IPS-NIHi7 (cell line): ENCODE measurements at regions not wholly inside any gene's neighbourhood (a gene's known extent, or its start where the extent isn't known, plus 50 kb on each side); places are given as distances from the start of the nearest gene placed in this dataset.
A peak's percentile ranks its signal among the peaks of the same experiment; 100 is the strongest.
"Not testable (repeated sequence)": the region's sequence is repeated elsewhere in the genome, so short reads cannot be mapped to it uniquely, and the experiment has no call there.

Source experiments
- DNase-seq: peaks from one replicate; pipeline ENCODE4 v3.0.0; 2012; ENCODE audit warnings: mixed read lengths; ENCODE audit errors: extremely low spot score

DNA sequence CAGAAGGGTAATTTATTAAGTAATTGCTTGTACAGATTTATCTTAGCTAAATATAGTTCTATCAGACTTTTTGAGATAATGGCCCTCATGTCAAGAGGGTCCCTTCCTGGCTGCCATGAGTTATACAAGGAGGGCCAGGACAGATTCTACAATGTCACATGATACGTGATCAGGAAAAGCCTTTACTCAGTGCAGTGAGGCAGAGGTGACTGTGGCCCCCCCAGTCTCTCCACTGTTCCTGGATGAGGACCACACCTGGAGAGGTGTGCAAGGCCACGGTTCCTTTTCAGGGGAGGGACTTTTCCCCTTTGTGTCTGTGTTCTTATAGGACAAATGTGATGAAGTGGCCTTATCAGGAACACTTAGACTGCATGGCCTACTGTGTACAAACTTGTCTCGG lies 54.3 kb upstream of the LRCH1 start:
- no peak for DNase-seq

DNA sequence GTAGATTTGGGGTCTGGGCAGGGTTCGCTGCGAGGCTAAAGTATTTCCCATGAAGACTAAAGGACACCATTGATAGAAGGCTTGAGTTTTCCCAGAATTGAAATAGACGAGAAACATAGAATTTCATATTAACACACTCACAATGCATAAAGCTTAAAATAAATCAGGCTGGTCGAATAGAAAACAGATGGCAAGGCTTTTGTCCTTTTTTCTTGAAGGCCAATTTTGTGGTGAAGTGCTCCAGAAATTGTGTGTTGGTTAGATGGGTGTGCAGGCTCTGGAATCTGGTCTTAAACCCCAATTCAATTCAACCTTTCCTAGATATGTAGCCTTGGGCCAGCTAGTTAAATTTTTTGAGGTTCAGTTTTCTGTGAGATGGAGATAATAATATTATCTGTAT lies 56.9 kb upstream of the LRCH1 start:
- DNase-seq = no peak

DNA sequence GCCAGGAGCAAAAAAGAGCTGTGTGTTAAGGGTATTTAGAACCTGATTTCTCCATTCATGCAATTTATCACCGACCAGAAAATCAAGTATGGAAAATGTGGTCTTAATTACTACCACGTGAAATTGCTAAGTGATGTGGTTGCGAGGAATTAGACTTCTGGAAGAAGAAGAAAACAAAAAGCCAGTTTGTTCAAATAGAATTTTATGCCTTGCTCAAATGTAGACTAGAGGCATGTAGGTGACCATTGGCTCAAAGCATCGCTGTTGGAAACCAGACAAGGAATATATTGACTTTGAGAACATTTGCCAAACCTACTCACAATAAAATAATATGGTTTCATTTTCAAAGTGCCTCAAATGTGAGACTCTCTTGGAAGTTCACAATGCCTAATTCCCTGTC lies 57.3 kb upstream of the LRCH1 start:
- DNase-seq = no peak

DNA sequence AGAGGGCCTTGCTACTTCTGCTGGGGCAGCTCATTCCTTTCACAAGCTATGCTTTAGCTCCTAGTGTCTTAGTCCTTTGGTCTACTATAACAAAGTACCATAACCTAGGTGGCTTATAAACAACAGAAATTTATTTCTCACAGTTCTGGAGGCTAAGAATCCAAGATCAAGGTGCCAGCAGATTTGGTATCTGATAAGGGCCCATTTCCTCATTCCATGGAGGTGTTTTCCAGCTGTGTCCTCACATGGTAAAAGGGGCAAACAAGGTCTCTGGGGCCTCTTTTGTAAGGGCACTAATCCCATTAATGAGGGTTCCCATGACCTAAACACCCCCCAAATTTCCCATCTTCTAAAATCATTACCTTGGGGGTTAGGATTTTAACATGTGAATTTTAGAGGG lies 57.9 kb upstream of the LRCH1 start:
- DNase-seq = no peak

DNA sequence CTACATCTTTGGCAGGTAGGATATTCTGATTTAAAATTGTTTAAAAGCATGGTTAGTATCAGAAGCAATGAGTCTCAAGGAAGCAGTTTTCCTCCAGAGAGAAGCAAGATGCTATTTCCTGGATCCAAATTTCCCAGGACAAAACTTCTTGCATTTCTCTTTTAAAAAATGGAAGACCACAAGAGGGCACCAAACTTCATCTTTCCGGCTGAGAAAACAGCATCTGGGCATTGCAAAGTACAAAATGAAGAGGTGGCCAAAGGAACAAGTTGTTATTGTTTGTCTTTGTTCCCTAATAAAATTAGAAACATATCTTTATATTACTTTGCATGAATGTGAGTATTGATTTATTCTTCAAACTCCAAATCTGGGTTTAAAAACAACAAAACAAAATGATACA lies 60.0 kb upstream of the LRCH1 start:
- peak; percentile 48 for DNase-seq

DNA sequence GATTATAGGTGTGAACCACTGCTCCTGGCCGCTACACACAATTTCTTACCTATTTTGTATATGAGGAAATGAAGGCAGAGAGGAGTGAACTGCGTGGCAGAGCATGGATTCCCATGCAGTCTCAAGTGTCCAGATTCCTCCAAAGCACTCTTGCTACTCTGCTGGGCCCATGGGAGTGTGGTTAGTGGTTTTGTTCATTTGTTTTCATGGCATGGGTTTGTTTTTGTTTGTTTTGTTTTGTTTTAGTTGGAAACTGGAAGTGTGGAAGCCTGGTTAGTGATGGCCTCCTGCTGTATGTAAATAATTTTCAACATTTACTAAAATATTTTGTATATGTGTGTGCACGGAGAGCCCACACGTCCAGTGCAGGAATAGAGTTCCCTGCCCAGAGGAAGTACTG lies 61.3 kb upstream of the LRCH1 start:
- no peak for DNase-seq

DNA sequence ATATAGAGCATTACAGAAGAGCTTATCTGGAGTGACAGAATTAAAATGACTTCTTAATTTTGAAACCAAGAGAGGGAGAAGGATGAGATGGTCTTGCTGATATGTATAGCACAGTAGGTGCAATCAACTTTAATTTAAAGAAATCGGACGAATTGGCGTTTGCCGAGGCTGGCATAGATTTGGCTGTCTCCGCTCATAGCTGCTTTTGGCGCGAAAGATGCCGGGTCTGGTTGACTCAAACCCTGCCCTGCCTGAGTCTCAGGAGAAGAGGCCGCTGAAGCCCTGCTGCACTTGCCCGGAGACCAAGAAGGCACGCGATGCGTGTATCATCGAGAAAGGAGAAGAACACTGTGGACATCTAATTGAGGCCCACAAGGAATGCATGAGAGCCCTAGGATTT lies 62.3 kb upstream of the LRCH1 start:
- DNase-seq = not testable (repeated sequence)

DNA sequence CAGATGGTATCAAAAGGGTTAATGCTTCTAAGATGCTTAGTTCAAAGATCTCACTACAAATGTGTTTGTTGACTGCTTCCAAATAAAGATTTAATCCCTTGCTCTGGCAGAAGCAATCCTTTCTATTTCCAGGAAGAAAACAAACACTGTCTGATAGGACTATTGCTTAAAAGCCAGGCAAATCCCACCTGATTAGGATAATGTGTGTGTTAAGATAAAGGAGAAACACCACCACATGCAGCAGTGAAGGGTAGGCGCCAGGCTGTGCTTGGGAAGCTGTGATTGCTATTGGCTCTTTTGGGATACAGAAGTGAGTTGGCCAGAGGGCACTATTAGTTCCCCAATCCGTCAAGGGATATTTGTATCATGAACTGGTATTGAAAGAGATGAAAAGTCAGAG lies 62.8 kb upstream of the LRCH1 start:
- no peak for DNase-seq

DNA sequence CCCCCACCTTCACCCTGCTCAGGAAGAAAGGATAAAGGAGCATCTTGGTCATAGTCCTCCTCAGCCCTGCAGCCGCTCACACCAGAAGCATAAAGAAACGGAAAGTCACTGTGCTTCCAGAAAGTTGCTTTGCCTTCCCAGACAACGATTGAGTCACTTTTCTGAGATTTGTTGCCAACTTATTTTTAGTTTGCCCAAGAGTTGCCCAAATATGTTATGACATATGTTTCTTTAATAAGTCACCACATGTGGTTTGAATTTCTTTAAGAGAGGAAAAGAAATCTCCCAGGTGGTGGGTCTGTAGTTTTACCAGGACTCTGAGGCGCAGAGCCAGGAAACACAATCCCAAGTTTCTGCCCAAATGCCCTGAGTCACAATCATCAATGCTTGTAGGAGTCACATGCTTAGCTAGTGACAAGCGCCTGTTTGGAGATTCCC lies 63.4 kb upstream of the LRCH1 start:
- DNase-seq = no peak

DNA sequence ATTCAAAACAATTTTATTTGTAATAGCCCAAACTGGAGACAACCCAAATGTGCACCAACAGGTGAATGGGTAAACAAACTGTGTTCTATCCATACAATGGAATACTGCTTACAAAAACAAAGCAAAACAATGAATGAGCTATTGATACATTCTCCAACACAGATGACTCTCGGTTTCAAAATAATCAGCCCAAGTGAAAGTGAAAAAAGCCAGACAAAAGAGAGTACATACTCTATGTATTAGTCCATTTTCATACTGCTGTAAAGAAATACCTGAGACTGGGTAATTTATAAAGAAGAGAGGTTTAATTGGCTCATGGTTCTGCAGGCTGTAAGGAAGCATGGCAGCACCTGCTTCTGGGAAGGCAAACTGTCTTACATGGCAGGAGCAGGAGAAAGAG lies 65.2 kb upstream of the LRCH1 start:
- DNase-seq = no peak

DNA sequence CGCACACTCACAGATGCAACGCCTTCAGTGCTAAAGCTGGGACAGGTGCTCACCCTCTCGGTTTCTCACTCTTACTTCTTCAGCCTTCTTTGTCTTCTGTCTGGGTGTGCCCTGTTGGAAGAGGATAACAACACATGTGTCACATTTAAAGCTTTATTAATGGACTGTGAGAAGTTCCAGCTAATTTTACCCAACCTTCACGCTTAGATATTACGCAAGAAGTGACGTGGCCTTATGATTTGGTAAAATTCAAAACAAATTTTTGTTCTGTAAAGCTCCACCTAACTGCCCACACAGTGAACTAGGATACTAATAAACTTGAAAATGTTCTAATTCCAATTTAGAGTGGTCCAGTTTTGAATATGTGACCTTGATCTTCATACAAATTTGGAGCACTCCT lies 66.7 kb upstream of the LRCH1 start:
- DNase-seq = no peak

DNA sequence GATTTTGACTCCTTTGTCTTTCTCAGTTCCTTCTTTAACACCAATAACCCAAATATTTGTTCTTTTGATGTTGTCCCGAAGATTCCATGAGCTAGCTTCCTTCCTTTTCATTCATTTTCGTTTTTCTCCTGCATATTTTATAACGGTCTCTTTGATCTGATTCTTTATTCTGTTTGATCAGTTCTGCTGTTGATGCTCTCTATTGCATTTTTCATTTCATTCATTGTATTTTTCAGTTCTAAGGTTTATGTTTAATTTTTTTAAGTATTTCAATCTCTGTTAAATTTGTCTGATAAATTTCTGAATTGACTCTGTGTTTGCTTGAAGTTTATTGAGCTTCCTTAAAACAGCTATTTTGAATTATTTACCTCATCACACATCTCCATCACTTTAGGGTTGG lies 68.4 kb upstream of the LRCH1 start:
- DNase-seq = no peak

DNA sequence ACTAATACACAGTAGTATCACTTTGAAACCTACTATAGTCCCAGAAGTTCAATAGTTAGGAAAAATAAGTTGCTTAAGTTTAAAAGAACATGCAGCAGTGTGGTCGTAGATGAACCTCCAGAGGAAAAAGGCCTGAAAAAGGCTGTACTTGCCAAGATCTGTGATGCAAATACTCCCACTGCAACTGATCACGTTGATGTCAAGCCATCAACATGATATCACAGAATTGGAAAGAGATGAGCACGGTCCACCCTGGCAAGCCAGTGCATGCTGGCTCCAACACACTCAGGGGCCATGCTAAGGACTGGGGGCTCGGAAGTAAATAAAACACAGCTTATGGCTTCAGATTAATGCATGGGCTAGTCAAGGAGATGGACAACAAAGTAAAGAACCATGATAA lies 71.8 kb upstream of the LRCH1 start:
- DNase-seq = no peak

DNA sequence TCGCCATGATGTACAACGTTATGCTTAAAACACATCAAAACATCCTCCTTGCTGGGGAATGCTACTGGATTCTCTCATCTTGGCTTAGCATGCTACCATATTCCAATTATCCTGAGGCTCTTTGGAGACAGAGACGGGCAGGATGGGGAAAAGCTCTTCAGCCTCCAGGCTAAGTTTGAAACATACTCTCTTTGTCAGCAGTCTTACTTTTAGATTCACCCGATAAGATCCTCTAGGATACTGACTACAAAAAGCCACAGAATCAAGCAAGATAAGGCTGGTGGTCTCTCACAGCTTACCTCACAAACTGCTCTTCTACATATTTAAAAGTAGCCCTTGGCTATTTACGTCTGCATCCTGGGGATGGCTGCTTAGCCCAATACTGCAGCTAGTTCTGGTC lies 72.8 kb upstream of the LRCH1 start:
- DNase-seq = no peak

DNA sequence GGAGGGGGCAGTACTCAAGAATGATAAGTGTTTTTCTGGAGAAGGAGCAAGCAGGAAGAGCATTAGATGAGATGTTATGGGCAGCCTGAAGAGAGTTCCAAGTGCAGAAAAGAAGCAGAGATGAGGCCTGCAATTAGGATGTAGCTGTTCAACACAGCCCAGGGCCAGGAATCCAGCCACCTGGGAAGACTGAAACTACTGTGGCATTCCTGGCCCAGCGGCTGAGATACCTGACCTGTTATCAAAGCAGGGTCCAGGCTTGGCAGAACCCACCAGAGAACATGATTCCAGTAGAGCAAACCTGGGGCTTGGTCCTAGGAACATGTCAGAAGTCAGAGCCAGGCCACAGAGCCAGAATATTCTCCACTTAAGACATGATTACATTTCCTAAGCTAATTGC lies 73.3 kb upstream of the LRCH1 start:
- no peak for DNase-seq

DNA sequence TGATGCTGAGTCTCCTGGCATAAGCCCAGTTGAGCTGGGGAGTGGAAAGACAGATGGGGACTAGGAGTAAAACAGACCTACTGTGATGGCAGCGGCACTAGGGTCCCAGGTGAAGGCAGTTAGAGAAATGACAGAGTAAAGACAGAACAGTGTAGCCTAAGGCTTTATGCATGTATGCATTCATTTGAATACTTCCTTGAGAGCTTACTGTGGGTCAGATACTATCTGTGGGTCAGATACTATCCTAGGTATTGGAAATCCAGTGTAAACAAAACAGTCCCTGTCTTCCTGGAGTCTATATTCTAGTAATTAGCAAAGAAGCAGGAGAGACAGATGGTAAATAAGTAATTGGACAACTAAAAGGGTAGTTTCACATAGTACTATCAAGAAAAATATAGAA lies 73.7 kb upstream of the LRCH1 start:
- no peak for DNase-seq

DNA sequence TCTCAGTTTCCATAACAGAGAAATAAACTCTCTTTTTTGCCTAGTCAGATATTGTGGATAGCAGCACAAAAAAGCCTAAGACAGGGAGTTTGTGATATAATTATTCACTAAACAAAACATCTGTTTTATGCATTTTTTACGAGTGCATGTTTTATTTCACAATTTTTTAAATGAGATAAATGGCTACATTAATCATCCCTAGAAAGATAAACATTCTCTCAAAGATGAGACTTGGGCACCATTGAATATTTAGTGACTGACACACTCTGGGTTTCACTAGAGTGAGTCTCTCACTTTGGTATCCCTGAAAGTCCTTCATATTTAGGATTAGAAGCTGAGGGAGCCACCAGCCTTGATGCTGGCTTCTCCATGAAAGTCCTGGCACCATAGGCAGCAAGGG lies 74.3 kb upstream of the LRCH1 start:
- no peak for DNase-seq

DNA sequence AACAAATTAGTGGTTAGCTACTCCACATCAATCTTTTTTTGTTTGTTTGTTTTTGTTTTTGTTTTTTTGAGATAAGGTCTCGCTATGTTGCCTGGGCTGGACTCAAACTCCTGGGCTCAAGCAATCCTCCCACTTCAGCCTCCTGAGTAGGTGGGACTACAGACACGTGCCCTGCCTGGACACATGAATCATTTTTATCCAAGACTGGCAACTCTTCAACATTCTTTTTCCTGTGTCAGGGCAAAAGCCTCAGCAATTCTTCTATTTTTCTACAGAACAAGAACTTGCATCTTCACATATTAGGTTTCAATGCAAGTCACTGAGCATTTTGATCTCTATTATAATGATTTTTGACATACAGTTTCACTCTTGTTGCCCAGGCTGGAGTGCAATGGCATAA lies 76.8 kb upstream of the LRCH1 start:
- no peak for DNase-seq

DNA sequence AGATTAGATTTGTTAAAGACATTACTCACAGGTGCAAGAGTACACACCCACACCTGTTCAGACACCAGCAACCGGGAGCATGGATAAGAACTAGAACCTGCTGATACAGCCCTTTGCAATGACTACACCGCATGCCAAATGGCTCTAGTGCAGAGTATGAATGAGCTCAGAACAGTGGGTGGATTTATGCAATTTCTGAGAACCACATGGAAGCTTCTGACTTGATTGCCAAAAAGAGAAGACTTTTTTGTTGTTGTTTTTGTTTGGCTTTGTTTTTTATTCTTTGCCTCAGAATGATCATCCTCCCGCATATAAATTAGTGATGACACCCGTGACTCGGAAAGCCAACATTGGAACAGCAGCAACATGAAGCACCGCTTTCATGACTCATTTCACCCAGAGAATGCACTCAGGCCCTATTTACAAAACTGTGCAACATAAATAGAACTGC lies 77.4 kb upstream of the LRCH1 start:
- no peak for DNase-seq

DNA sequence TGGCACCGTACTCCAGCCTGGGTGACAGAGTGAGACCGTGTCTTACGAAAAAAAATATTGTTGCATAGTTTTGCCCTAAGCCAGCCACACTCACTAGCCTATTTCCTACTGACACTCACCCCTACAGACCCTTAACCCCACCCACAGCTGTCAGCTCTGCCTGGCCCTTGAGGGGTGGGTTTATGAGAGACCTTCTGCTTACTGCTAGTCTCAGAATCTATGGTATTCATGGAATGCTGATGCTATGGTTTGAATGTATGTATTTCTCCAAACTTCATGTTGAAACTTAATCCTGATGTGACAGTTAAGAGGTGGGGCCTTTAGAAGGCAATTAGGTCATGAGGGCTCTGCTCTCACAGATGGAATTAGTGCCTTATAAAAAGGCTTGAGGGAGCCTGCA lies 79.2 kb upstream of the LRCH1 start:
- no peak for DNase-seq

DNA sequence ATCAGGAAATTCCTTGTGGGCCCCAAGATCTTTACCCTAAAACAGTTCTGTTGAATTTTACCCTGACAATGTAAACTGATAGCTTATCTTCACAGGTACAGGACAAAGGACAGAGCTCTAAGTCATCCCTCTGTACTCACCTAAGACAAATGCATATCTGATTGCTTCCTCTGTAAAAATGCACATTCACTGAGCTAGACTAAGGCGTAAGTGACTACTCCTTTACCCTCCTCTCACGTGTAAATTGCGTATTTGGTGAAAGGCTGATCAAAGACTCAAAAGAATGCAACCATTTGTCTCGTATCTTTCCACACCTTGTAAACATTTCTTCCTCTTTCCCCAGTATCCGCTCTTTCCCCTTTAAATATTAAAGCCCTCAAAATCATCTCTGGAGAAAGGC lies 80.6 kb upstream of the LRCH1 start:
- DNase-seq = no peak

DNA sequence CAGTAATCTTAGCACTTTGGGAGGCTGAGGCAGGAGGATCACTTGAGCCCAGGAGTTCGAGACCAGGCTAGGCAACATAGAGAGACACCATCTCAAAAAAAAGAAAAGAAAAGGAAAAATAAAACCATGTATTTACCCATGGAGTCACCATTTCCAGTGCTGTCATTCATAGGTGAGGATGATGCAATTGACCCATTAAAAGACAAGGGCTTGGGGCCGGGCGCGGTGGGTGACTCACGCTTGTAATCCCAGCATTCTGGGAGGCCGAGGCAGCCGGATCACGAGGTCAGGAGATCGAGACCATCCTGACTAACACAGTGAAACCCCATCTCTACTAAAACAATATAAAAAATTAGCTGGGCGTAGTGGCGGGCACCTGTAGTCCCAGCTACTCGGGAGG lies 82.6 kb upstream of the RUBCNL start:
- not testable (repeated sequence) for DNase-seq

DNA sequence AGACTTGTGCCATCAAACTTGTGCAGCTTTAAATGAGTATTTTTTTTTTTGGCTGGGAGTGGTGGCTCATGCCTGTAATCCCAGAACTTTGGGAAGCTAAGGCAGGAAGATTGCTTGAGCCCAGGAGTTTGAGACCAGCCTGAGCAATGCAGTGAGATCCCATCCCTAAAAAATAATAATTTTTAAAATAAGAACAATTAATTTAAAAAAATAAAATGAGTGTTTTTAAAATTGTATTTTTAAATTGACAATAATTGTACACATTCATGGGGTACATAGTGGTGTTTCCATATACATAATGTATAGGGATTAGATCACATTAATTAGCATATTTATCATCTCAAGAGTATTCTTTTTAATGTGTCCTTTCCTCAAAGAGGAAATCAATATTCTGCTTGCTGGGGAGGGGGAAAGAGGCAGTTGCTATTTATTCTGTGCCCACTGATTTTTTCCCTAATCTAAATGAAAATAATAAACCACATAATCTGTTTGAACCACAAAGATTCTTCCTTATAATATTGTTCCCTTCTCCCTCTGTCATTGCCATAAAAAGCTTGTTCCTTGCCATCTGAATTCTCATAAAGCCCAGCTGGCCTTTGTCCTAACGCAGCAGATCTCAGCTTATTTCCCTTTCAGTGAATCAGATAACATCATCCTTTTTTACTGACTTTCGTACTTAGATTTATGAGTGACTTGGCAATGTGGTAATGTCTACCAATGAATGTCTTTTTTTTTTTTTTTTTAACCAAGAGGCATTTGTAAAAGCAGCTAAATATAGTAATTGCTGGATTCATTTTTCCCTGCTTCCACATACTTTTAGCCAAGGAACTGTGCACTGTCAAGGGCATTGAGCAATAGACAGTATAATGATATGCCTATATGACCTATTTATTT lies 81.8 kb upstream of the RUBCNL start:
- no peak for DNase-seq

DNA sequence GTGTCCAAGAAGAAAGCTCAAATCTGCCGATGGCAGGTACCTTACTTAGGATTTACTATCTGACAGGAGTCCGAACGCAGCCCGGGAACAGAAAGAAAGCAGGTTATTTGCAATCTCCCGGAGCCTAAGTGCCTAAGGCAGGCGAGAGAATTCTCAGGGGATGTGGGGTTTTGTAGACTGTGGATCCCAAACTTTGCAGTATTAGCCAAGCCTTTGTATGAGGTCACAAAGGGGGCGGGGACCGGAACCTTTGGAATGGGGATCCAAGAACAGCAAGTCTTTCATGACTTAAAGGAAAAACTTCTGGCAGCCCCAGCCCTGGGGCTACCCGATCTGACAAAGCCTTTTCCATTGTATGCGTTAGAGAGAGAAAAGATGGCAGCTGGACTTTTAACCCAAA lies 80.6 kb upstream of the RUBCNL start:
- not testable (repeated sequence) for DNase-seq
